ENCODE measurements at regions not wholly inside any gene's neighbourhood (a gene's known extent, or its start where the extent isn't known, plus 50 kb on each side); places are given as distances from the start of the nearest gene placed in this dataset.

GRCh38 chr11:96794152-96794551 is 404.3 kb downstream of the JRKL start:
- Histone ChIP-seq H3K4me1 (ENCODE audit: insufficient read depth, low read length, poor library complexity, severe bottlenecking) (peaks cover 8% of the 10 kb centered on the region), H3K4me3 (ENCODE audit: low read depth, low read length, poor library complexity, severe bottlenecking) (no peak overlapping the region), H3K27ac (ENCODE audit: low read depth, low read length, poor library complexity, severe bottlenecking) (no peak overlapping the region), H3K36me3 (ENCODE audit: insufficient read depth, low read length, poor library complexity, severe bottlenecking) (no peaks in the 10 kb centered on the region), H3K27me3 (replicated peaks; ENCODE audit: insufficient read depth, low read depth, low read length, poor library complexity) (peaks cover 4% of the 10 kb centered on the region), H3K9me3 (ENCODE audit: low read depth, low read length, poor library complexity, severe bottlenecking) (no peaks in the 10 kb centered on the region)
- intact Hi-C loops (cut with micrococcal nuclease; ENCODE audit: unreplicated experiment): loop anchor here (2.0 to 10.0 kb wide), 3 partner anchors 89 to 327 kb away; no protein-coding TSS in a partner anchor
- BruUV-seq (replicated peaks): no TSS peak
- ChIA-PET POLR2A (ENCODE audit: low non-redundant PET) (no interaction called here), CTCF (interaction anchor here (1.4 kb wide), 1 partner anchor 330 kb away, joined by 5 read pairs; no protein-coding TSS in a partner anchor)
- peak; percentile 73 for DNase-seq (ENCODE audit: low spot score)
- TF ChIP-seq CTCF (conservative IDR thresholded peaks at IDR 0.05; ENCODE audit: low read depth, low read length) (peak; percentile 56), EZH2 (IDR thresholded peaks at IDR 0.05; ENCODE audit: borderline replicate concordance, low read depth, low read length, poor library complexity, severe bottlenecking) (no peak)

- no peaks in the 10 kb centered on the region for H3K9me3 ChIP-seq (ENCODE audit: low read depth, low read length, poor library complexity, severe bottlenecking)
- BruUV-seq (replicated peaks): no TSS peak
- ChIA-PET POLR2A (ENCODE audit: low non-redundant PET) (no interaction called here), CTCF (no interaction called here)
- intact Hi-C loops (cut with micrococcal nuclease; ENCODE audit: unreplicated experiment): loop anchor here (10.0 kb wide), 1 partner anchor 274 kb away; no protein-coding TSS in a partner anchor
- no peak overlapping the region for H3K27ac ChIP-seq (ENCODE audit: low read depth, low read length, poor library complexity, severe bottlenecking)
- no peak for DNase-seq (ENCODE audit: low spot score)
- H3K4me3 ChIP-seq (ENCODE audit: low read depth, low read length, poor library complexity, severe bottlenecking): no peak overlapping the region
- peaks cover 24% of the 10 kb centered on the region for H3K27me3 ChIP-seq (replicated peaks; ENCODE audit: insufficient read depth, low read depth, low read length, poor library complexity)
- TF ChIP-seq CTCF (conservative IDR thresholded peaks at IDR 0.05; ENCODE audit: low read depth, low read length): no peak
- H3K4me1 ChIP-seq (ENCODE audit: insufficient read depth, low read length, poor library complexity, severe bottlenecking): peaks cover 8% of the 10 kb centered on the region
- H3K36me3 ChIP-seq (ENCODE audit: insufficient read depth, low read length, poor library complexity, severe bottlenecking): no peaks in the 10 kb centered on the region
These were observed 408.6 kb downstream of the JRKL start for GRCh38 chr11:96798445-96798844.

- Histone ChIP-seq H3K4me1 (ENCODE audit: insufficient read depth, low read length, poor library complexity, severe bottlenecking) (no peaks in the 10 kb centered on the region), H3K27me3 (replicated peaks; ENCODE audit: insufficient read depth, low read depth, low read length, poor library complexity) (no peaks in the 10 kb centered on the region), H3K36me3 (ENCODE audit: insufficient read depth, low read length, poor library complexity, severe bottlenecking) (no peaks in the 10 kb centered on the region), H3K9me3 (ENCODE audit: low read depth, low read length, poor library complexity, severe bottlenecking) (no peaks in the 10 kb centered on the region), H3K27ac (ENCODE audit: low read depth, low read length, poor library complexity, severe bottlenecking) (no peak overlapping the region), H3K4me3 (ENCODE audit: low read depth, low read length, poor library complexity, severe bottlenecking) (no peak overlapping the region)
- POLR2A ChIA-PET (ENCODE audit: low non-redundant PET): no interaction called here
- BruUV-seq (replicated peaks): no TSS peak
- TF ChIP-seq CTCF (conservative IDR thresholded peaks at IDR 0.05; ENCODE audit: low read depth, low read length) (no peak), EZH2 (IDR thresholded peaks at IDR 0.05; ENCODE audit: borderline replicate concordance, low read depth, low read length, poor library complexity, severe bottlenecking) (no peak)
- DNase-seq (ENCODE audit: low spot score): no peak
- CTCF ChIA-PET: no interaction called here
- intact Hi-C loops (cut with micrococcal nuclease; ENCODE audit: unreplicated experiment): no loop called here
These were observed 425.4 kb downstream of the JRKL start for GRCh38 chr11:96815236-96815635.

All from A673 (cell line).